Cardiac muscle cell (in vitro differentiated cells and primary cell): ENCODE measurements at regions not wholly inside any gene's neighbourhood (a gene's known extent, or its start where the extent isn't known, plus 50 kb on each side); places are given as distances from the start of the nearest gene placed in this dataset.

Experiments
- DNase-seq, 2 donors: peaks; one replicate each; pipeline versions ENCODE4 v3.0.0 to v3.0.0-alpha.2; 2010 to 2017; ENCODE audit warnings: low read depth in 1 of 2, low spot score in 1 of 2
- H3K27ac ChIP-seq: fragments of 200-600 bp; sonication (generic); 2 replicates; pipeline ENCODE4 v1.5.1; 2016
- H3K27me3 ChIP-seq: fragments of 200-600 bp; sonication (generic); 2 replicates; pipeline ENCODE4 v1.6.0; 2016; ENCODE audit warnings: control low read depth
- H3K36me3 ChIP-seq: fragments of 200-600 bp; sonication (generic); 2 replicates; pipeline ENCODE4 v1.5.1; 2016; ENCODE audit warnings: control low read depth
- H3K4me1 ChIP-seq: fragments of 200-600 bp; sonication (generic); 2 replicates; pipeline ENCODE4 v1.8.1; 2017; ENCODE audit warnings: low read depth, mild to moderate bottlenecking, mixed run types
- H3K4me3 ChIP-seq: fragments of 200-600 bp; sonication (generic); 2 replicates; pipeline ENCODE4 v1.5.1; 2016; ENCODE audit warnings: mild to moderate bottlenecking
- H3K9me3 ChIP-seq: fragments of 200-600 bp; sonication (generic); 2 replicates; pipeline ENCODE4 v1.5.1; 2017; ENCODE audit warnings: low read depth, mild to moderate bottlenecking, control low read depth
- TF ChIP-seq, protein P1 (sequence below): IDR thresholded peaks from 2 replicates; pipeline ENCODE4 v1.5.1; 2012; ENCODE audit warnings: low read depth, mild to moderate bottlenecking, low read length

DNA sequence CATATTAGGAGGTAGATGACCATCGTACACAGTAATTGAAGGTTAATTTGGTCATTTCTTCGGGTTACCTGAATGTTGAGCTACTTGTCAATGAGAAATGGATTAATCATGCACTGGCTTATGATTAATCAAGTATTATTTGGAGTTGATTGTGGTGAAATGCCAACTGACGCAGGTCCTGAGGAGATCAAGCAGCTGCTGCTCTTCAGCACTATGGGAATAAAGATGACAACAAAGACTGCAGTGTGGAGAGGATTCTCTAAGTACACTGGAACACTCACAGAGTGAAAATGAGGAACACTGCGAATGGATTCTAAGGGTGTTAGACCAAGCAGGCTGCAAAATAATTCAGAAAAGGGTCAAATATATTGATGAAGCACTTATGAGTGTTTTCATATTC lies 202.8 kb upstream of the DIO2 start:
- TF ChIP-seq, protein P1, sequence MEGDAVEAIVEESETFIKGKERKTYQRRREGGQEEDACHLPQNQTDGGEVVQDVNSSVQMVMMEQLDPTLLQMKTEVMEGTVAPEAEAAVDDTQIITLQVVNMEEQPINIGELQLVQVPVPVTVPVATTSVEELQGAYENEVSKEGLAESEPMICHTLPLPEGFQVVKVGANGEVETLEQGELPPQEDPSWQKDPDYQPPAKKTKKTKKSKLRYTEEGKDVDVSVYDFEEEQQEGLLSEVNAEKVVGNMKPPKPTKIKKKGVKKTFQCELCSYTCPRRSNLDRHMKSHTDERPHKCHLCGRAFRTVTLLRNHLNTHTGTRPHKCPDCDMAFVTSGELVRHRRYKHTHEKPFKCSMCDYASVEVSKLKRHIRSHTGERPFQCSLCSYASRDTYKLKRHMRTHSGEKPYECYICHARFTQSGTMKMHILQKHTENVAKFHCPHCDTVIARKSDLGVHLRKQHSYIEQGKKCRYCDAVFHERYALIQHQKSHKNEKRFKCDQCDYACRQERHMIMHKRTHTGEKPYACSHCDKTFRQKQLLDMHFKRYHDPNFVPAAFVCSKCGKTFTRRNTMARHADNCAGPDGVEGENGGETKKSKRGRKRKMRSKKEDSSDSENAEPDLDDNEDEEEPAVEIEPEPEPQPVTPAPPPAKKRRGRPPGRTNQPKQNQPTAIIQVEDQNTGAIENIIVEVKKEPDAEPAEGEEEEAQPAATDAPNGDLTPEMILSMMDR: no peak
- no peak for DNase-seq

DNA sequence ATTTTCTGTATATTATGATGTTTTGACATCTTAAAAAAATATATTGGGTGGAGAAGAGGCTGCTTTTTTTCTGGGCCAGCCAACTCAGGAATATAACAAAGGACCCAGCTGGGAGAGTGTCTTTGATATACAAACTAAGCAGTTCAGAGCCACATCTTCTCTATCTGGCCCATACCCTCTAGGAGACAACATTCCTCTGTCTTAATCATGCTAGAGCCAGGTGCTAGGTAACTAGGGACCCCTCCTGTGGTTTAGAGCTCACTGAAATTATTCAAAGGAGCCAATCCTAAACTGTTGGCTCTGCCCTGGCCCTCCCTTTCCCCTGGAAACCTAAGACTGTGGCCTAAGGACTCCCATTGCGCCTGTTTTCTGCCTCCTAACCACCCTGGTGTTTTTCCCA lies 193.1 kb upstream of the DIO2 start:
- no peak overlapping the region for H3K4me3 ChIP-seq
- no peak for DNase-seq
- no peaks in the 10 kb centered on the region for H3K27me3 ChIP-seq
- no peaks in the 10 kb centered on the region for H3K9me3 ChIP-seq
- TF ChIP-seq, protein P1: no peak
- no peak overlapping the region for H3K27ac ChIP-seq
- no peaks in the 10 kb centered on the region for H3K4me1 ChIP-seq
- H3K36me3 ChIP-seq: no peaks in the 10 kb centered on the region

More for the DNA sequence above, 202.8 kb upstream of the DIO2 start:
- Histone ChIP-seq H3K4me3 (no peak overlapping the region), H3K27me3 (no peaks in the 10 kb centered on the region), H3K9me3 (no peaks in the 10 kb centered on the region), H3K4me1 (no peaks in the 10 kb centered on the region), H3K27ac (no peak overlapping the region), H3K36me3 (no peaks in the 10 kb centered on the region)

DNA sequence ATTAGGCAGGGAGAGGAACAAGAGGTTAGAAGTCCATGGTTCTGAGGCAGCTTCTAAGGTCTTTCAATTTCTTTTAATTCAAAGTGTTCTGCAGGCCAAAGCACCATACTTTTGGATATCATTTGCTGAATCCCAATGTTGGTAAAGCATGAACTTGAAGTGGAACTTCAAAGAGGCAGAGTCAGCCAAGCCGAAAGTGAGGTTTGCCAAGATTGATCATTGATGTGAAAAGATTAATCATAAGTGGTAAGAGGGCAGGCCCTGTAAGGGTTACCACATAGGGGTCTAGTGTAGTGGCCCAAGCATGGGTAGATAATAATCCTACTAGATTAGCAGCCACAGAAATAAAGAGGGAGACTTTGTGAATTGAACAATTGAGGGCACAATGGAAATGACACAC lies 191.7 kb upstream of the DIO2 start:
- no peaks in the 10 kb centered on the region for H3K36me3 ChIP-seq
- H3K9me3 ChIP-seq: no peaks in the 10 kb centered on the region
- TF ChIP-seq, protein P1: no peak
- no peaks in the 10 kb centered on the region for H3K4me1 ChIP-seq
- DNase-seq: no peak
- no peak overlapping the region for H3K4me3 ChIP-seq
- H3K27me3 ChIP-seq: no peaks in the 10 kb centered on the region
- H3K27ac ChIP-seq: no peak overlapping the region

DNA sequence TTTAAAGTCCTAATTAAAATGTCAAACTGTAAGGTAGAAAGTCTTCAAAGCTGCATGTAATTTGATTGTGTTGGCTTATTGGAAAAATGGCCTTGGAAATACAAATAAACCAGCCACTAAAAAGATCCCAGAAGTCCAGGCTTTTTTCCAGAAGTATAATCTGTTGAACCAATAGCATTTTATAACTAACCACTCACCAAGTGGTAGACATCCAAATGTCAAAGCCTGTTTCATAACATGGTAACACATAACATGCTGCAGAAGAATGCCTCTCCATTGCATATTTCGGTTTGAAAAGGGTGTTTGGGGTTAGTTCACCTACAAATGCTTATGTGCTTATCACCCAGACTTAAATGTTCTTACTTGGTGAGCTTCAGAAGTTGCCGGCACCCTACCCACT lies 183.7 kb upstream of the DIO2 start:
- no peak for DNase-seq
- Histone ChIP-seq H3K36me3 (no peaks in the 10 kb centered on the region), H3K9me3 (no peaks in the 10 kb centered on the region), H3K27me3 (no peaks in the 10 kb centered on the region), H3K4me1 (no peaks in the 10 kb centered on the region), H3K4me3 (no peak overlapping the region), H3K27ac (no peak overlapping the region)
- TF ChIP-seq, protein P1: no peak

DNA sequence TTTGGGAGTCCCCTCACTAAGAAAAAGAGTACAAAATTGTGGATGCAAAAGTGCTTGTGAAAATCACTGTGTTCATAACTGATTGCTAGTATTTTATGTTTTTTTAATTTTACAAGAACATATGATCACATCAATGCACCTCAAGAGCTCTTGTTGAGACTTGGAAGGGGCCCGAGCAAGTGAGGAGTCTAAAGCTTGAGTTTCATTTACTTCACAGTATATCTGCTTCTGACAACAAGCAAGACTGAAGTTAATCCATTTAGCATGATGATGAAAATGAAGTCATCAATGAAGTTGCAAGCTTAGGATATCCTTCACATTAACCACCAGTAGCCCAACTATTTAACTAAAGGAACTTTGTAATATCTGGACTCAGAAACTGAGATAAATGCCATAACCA lies 182.5 kb upstream of the DIO2 start:
- TF ChIP-seq, protein P1: no peak

DNA sequence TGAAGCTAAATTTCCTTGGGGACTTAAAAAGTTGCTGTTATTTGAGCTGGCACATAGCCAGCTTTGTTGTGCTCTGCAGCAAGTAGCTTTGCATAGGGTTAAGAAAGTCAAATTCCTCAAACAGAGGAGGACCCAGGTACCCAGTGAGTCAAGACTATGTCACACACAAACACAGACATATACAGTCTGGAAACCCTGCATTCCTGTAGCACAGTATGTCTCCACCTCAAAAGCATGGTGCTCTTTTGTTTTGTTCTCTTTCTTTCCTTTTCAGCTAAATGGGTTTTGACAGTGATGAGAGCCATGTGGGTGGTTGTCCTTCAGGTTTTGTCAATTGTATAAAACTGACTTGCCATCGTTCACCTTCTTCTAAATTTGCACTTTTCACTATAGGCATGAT lies 179.6 kb upstream of the DIO2 start:
- Histone ChIP-seq H3K9me3 (no peaks in the 10 kb centered on the region), H3K27ac (no peak overlapping the region), H3K4me3 (no peak overlapping the region), H3K36me3 (no peaks in the 10 kb centered on the region), H3K27me3 (no peaks in the 10 kb centered on the region), H3K4me1 (no peaks in the 10 kb centered on the region)
- TF ChIP-seq, protein P1: no peak
- peak in 1 of 2 donors; percentile 53 for DNase-seq

More for the DNA sequence above, 182.5 kb upstream of the DIO2 start:
- Histone ChIP-seq H3K27ac (no peak overlapping the region), H3K36me3 (no peaks in the 10 kb centered on the region), H3K4me1 (no peaks in the 10 kb centered on the region), H3K9me3 (no peaks in the 10 kb centered on the region), H3K4me3 (no peak overlapping the region), H3K27me3 (no peaks in the 10 kb centered on the region)
- DNase-seq: no peak
